ENCODE measurements at regions not wholly inside any gene's neighbourhood (a gene's known extent, or its start where the extent isn't known, plus 50 kb on each side); places are given as distances from the start of the nearest gene placed in this dataset.

DNA sequence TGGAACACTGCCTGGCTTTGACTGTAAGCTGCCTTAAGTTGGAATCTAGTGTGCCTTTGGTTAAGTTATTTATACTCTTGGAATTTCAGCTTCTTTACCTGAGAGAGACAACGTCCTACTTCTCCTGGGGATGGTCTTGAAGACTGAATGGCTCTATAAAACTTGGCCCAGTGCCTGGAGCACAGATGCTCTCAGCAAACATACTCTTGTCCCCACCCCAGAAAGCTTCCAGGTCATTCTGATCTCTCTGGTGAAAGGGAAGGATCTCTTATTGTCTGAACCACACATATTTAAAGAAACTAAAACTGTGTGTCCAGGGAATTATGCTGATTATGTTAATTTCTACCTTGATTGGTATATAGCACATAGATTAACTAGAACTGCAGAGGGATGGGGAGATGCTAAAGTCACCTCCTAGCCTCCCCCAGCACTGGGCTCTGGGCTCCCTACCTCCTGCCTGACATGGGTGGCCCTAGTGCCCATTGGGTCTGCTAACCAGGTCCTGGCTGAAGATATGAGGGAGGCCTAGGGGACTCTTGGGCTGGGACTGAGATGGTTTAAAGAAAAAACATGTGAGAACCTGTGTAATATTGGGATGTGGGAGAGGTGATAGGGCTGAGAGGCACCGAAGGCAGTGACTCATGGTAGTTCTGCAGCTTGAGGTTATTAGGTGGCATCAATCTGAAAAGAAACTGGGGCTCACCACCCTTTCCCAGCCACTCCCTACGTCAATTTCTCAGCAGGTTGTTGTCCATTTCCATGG, 171.0 kb downstream of the RPLP1 start:
- TF ChIP-seq GATA2 (CRISPR knock-in tag; IDR thresholded peaks at IDR 0.05), result no peak
- TF ChIP-seq, protein P1, sequence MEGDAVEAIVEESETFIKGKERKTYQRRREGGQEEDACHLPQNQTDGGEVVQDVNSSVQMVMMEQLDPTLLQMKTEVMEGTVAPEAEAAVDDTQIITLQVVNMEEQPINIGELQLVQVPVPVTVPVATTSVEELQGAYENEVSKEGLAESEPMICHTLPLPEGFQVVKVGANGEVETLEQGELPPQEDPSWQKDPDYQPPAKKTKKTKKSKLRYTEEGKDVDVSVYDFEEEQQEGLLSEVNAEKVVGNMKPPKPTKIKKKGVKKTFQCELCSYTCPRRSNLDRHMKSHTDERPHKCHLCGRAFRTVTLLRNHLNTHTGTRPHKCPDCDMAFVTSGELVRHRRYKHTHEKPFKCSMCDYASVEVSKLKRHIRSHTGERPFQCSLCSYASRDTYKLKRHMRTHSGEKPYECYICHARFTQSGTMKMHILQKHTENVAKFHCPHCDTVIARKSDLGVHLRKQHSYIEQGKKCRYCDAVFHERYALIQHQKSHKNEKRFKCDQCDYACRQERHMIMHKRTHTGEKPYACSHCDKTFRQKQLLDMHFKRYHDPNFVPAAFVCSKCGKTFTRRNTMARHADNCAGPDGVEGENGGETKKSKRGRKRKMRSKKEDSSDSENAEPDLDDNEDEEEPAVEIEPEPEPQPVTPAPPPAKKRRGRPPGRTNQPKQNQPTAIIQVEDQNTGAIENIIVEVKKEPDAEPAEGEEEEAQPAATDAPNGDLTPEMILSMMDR (IDR thresholded peaks at IDR 0.05), result no peak
- no peak for TF ChIP-seq SIN3A (IDR thresholded peaks at IDR 0.05; ENCODE audit: borderline replicate concordance, low read depth, low read length)
- TF ChIP-seq, protein P2, sequence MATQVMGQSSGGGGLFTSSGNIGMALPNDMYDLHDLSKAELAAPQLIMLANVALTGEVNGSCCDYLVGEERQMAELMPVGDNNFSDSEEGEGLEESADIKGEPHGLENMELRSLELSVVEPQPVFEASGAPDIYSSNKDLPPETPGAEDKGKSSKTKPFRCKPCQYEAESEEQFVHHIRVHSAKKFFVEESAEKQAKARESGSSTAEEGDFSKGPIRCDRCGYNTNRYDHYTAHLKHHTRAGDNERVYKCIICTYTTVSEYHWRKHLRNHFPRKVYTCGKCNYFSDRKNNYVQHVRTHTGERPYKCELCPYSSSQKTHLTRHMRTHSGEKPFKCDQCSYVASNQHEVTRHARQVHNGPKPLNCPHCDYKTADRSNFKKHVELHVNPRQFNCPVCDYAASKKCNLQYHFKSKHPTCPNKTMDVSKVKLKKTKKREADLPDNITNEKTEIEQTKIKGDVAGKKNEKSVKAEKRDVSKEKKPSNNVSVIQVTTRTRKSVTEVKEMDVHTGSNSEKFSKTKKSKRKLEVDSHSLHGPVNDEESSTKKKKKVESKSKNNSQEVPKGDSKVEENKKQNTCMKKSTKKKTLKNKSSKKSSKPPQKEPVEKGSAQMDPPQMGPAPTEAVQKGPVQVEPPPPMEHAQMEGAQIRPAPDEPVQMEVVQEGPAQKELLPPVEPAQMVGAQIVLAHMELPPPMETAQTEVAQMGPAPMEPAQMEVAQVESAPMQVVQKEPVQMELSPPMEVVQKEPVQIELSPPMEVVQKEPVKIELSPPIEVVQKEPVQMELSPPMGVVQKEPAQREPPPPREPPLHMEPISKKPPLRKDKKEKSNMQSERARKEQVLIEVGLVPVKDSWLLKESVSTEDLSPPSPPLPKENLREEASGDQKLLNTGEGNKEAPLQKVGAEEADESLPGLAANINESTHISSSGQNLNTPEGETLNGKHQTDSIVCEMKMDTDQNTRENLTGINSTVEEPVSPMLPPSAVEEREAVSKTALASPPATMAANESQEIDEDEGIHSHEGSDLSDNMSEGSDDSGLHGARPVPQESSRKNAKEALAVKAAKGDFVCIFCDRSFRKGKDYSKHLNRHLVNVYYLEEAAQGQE (IDR thresholded peaks at IDR 0.05; ENCODE audit: low read depth, low read length), result no peak
- no peak for TF ChIP-seq MXI1 (IDR thresholded peaks at IDR 0.05; ENCODE audit: low read depth, low read length)
- TF ChIP-seq RAD21 (IDR thresholded peaks at IDR 0.05; ENCODE audit: low read length), result no peak
- no peak for TF ChIP-seq FOXM1 (IDR thresholded peaks at IDR 0.05; ENCODE audit: low read depth)

All from SK-N-SH (cell line).